ENCODE measurements at regions not wholly inside any gene's neighbourhood (a gene's known extent, or its start where the extent isn't known, plus 50 kb on each side); places are given as distances from the start of the nearest gene placed in this dataset.
"Not testable (repeated sequence)": the region's sequence is repeated elsewhere in the genome, so short reads cannot be mapped to it uniquely, and the experiment has no call there.

DNA sequence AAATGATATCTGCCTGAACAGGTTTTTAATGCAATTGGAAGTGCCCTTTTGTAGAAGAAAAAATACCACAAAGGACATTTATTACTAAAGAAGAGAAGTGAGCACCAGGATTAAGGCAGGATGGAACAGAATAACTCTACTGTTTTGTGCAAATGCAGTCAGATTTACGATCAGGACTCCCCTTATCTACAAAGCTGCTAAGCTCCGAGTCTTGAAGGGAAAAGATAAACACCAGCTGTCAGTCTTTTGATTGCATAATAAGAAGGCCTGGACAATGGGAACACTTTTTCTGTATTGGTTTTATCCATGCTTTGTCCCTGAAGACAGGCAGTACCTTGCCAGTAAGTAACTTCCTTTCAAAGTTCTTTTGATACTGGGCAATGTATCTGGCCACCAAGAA is 797.9 kb upstream of the SLC35B3 start:
- no peak for DNase-seq

DNA sequence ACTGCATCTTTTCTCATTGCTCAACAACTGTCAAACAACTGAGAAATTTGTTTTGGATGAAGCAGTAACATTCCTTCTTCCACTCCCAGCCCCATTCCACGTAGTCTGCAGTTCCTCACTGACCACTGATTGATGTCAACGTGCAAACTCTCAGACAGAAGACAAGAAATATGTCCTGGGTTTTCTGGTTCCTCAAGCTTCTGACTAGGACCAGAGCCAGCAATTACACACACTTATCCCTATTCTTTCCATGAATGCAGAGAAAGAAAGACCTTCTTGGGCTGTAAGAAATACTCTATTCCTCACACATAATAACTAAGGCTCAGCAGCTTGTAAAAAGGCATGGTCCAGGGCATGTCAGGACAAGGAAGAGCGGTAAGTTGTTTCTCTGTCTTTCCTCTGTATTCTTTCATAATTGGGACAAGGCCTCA is 790.1 kb upstream of the SLC35B3 start:
- no peak for DNase-seq

DNA sequence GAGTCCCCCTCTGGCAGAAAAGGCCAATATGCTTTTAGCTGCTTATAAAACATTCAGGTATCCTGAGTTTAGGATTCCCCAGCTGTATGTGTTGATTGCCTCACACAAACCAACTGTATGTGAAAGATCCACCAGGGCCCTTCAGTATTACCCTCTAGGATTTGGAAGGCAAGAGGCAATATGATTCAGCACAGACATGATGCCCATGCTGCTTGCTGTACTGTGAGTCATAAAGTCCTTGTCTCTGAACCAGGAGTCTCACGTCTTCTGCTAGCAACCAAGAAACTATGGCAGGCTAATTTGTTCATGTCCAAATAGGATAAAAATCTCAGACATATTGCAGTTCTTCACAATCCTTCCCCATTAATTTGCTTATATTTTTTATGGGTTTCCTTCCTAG is 789.2 kb upstream of the SLC35B3 start:
- DNase-seq, result no peak

DNA sequence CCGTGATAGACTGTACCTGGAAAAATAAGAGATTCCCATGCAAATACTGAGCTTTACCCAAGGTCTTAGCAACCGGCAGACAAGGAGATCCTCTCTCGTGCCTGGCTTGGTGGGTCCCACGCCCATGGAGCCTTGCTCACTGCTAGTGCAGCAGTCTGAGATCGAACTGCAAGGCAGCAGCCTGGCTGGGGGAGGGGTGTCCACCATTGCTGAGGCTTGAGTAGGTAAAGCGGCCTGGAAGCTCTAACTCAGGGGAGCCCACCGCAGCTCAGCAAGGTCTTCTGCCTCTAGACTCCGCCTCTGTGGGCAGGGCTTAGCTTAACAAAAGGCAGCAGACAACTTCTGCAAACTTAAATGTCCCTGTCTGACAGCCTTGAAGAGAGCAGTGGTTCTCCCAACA is 778.4 kb upstream of the SLC35B3 start:
- DNase-seq, result not testable (repeated sequence)

DNA sequence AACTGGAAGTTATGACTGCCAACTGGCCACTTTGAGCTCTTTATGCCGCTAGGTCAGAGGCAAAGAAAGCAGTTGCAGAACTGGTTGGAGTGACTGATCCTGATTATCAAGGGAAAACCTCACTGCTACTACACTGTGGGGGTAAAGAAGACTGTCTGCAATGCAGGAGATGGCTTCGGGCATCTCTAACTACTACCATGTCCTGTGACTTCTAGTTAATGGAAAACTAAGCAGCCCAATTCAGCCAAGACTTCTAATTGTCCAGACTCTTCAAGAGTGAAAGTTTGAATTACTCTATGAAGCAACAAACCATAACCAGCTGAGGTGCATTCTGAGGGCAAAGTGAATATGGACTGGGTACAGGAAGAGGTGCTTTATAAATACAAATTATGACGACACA is 773.6 kb upstream of the SLC35B3 start:
- no peak for DNase-seq

DNA sequence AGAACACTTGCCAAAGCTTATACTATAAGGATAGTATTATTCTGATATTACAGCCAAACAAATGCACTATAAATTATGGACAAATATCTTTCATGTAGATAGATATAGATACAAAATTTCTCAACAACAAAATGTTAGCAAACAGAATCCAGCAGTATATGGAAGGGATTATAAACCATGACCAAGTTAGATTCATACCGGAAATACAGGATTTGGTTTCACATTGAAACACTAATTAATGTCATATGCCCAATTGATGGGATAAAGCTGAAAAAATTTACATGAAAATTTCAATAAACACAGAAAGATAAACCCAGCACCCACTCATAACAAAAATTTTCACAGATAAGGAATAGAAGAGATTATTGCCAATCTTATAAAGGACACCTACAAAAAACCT is 770.3 kb upstream of the SLC35B3 start:
- DNase-seq, result no peak

DNA sequence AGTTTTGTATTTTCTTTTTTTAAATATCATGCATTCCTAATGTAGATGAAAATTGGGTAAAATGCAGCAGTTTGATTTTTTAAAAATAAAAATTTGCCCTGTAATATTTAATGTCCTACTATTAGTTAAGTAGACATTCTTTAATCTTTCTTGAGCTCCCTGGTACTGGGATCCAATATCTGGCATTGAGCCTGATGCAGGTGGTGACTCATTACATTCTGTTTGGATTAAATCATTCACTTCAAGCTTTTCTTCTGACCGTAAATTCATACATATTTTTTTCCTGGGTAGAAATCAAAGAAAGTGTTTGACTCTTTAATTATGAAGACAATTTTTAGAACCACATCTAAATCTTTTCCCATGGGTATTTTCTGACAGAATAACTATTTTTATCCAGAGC is 768.8 kb upstream of the SLC35B3 start:
- DNase-seq, result no peak

DNA sequence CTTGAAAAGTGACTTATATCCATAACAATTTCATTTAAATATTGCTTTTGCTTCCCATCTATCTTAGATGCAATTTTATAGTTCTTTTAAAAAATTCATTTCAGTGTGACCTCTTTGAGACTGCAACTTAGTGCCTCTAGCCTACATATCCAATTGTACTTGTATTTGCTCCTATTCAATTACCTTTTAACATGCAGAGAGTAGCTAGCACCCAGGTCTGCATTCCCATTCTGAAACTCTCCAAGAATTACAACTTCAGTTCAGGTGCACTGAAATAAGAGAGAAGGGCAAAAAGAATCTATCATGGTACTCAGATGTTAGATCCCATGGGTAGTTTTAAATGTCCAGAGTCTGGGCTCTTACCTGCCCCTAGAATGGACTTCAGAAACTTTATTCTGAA is 765.4 kb upstream of the SLC35B3 start:
- no peak for DNase-seq

DNA sequence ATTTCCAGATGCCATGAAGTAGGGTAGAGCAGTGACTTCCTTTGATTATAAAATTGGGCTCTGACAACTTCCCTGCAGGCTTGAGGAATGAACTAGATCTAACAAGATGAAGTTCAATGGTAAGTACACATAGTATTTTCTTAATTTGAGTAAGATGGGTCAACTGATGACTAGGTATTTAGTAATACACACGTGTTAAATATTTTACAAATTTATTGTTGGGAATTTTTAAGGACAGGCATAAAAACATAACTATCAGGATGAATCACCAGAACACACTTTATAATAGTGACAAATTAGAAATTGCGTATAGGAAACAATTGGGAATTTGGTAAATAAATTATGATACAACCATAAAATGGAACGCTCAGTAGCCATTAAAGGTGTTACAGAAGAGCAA is 762.4 kb upstream of the SLC35B3 start:
- DNase-seq, result no peak

DNA sequence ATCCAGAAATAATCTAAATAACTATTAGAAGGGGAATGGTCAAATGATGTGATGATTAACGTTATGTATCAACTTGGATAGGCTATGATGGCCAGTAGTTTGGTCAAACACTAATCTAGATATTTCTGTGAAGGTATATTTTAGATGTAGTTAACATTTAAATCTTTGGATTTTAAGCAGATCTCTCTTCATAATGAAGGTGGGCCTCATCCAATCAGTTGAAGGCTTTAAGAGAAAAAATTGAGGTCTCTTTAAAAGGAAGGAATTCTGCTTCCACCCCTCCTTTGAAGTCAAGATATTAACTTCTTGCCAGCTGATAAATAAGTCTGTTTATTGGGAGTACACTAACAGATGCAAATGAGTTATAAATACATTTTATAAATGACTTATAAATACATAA is 760.0 kb upstream of the SLC35B3 start:
- no peak for DNase-seq

DNA sequence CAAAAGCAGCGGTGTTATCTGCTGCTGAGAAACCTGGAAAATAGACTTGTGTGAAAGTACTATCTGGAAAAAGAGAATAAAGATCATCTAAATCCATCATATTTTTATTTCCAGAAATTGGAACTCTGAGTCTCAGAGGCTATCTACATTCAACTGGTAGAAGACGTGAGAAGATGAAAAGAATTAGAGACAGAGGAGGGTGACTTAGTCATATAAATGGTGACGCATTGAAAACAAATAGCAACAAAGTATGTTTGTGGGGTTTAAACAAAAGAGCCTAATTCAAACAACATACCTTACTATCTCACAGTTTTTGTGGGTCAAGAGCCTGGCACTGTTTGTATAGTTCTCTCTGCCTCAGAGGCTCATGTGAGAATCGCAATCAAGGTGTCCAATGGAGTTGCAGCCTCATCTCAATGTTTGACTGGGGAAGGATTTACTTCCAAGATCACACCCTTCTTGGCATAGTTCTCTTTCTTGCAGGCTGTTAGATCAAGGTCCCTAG is 757.1 kb upstream of the SLC35B3 start:
- no peak for DNase-seq

DNA sequence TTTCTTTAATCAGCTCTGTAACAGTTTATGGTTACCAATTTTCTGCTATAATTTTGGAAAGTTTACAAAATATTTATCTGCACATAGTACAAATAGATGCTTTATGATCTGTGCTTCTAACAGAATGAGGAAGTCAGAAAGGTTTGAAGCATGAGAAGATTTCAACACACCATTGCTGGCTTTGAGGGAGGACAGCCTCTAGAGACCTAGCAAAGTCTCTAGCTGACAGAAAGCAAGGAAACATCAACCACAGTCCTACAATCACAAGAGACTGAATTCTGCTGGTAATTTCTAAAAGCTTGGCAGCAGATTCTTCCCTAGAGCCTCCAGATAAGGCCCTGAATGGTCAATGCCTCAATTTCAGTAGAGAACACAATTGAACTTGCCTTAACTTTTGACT is 750.8 kb upstream of the SLC35B3 start:
- DNase-seq, result no peak

DNA sequence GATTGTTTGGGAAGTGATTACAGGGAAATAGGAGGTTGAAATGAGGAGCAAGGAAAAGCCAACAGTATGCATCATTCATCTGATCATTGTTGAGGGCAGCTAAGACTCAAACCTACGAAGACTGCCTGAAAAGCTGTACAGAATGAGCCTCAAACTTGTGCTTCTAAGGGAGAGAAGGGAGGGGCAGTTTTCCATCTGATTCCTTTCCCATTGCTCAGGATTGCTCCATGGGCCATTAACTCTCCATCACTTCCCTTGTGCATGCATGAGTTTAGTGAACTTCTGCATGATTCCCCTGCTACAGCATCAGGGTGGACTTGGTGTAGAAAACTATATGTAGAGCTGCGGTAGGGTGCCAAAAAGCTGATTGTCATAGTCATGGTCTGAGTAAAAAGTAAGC is 742.7 kb upstream of the SLC35B3 start:
- DNase-seq, result no peak

DNA sequence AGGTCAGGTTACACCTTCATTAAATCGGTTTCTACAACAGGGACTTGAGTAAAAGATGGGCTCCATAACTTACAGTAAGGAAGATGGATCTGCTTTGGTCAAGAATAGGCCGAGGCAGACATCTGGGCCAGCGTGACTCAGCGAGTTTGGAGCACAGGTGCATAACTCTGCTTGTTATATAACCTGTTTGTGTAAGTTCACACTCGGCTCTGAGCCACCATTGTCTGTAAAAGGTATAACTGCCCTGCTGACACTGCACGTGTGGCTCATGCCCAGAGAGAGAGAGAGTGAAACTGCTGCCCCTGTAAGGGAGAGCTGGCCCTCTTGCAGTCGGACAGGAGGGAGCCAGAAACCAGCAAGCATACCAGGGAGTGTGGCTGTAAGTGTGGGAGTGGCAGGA is 737.9 kb upstream of the SLC35B3 start:
- DNase-seq, result no peak

DNA sequence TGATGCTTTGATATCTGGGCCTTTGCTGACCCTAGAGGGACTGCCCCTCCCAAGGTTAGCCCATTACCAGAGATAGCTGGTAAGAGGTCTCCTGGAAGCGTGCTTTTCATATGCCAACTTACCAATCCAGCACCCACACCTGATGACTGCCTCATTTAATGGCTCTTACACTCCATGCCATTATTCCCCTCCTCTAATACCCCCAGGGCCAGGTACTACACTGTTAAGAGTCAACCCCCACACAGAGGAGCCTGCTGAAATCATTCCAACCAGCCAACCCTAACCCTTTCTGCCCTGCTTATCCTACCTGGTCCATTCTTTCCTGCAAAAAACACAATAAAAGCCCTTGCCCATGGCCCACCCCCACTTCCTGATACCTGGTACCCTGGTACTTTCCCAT is 736.8 kb upstream of the SLC35B3 start:
- DNase-seq, result no peak

DNA sequence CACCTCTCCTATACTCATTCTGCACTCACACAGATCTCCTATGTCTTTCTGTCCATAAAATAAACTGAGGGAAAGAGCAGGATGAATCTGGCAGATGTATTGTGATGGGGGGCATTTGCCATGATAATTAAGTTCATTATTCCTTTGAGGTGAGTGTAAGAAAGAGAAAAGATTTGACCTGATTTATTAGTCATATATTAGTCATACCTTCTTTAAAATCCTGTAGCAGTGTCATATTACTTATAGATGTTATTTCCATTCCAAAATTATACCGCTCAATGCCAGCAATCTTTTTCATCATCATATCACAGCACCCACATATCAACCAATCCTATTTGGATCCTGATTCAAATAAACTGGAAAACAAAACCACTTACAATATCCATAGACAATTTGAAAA is 733.3 kb upstream of the SLC35B3 start:
- no peak for DNase-seq

DNA sequence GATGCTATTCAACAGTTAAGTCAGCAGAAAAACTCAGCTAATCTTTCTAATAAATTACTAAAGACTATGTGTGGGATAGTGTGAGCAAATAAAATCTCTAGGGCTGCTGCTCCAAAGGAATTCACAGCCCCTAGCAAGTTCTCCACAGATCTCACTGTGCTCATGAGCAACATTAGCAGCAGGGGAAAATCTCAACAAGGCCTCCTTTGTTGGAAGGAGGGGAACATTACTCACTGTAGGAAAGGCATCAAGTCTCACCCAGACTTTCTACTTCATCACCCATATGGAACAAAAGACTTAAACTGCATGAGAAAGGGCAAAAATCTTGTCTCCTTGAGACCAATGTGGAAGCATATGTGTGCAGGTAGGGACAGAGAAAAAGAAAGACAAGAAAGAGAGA is 726.4 kb upstream of the SLC35B3 start:
- DNase-seq, result no peak

DNA sequence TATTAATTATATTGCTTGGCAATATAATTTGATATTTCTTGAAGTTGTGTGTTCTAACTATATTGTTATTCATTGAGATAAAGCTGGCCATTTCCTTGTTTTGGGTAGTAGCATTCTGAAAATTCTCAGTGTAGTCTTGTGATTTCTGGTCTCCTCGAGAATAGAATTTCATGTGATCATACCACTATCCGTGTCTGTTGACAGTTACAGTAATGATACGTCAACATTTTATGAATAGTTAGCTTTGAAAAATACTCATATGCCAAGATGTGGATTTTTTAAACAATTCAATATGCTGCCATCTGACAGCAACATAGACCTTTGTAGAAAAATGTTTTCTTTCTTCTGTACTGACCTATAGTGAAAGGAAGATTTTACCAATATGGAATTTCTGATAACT is 723.7 kb upstream of the SLC35B3 start:
- no peak for DNase-seq

DNA sequence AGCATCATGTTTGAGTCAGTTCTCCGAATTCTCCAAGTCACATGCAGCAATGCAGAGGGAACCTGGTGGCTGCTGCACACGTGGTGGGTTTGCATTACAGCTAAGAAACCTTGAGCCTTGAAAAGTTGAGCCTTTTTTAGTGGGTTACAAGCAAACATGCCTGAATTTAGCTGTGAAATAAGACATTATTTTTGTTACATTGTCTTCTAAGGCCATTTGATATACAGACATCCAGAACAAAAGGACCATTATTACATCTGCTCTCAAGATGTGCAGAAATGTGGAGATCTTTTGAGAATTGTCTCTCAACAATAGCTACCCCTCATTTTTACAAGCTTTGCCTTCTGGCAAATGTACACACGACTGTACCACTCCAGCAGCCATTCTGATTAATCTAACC is 720.5 kb upstream of the SLC35B3 start:
- no peak for DNase-seq

DNA sequence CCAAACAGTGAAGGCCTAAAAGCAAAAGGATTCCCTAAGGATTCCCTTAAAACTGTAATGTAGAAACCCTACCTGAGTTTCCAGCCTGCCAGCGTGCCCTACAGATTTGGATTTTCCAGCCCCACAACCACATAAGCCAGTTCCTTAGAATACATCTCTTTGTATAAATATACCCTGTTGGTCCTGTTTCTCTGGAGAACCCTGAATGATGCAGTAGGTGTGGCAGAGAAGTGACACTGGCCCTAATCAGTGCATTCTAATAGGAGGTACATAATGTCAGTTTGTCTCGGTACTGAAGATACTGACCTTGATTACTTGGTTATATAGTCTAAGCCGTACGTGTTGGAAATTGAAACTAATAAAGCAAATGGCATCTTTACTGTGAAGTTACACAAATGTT is 707.8 kb upstream of the SLC35B3 start:
- DNase-seq, result no peak

DNA sequence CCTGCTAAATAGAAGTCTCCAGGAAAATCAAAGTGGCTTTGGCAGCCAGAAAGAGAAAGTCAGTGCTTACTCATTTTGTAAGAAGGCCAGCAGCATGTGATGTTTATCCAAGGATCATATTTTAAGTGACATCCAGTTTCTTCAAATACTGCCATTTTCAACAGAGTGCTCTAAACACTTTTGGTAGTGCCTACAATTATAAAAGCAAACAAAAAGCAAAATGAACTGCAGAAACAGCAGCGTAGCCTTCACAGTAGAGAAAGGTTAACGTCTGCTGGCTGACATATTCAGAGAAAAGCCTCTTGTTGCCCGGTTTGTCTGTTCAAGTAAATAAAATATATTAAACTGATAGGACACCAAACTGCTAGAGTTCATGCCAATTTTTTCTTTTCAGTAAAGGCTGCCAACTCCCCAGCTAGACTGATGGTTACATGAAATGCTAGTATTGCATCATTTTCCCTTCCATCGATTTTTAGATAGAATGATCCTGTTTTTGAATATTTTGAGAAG is 705.7 kb upstream of the SLC35B3 start:
- DNase-seq, result no peak

DNA sequence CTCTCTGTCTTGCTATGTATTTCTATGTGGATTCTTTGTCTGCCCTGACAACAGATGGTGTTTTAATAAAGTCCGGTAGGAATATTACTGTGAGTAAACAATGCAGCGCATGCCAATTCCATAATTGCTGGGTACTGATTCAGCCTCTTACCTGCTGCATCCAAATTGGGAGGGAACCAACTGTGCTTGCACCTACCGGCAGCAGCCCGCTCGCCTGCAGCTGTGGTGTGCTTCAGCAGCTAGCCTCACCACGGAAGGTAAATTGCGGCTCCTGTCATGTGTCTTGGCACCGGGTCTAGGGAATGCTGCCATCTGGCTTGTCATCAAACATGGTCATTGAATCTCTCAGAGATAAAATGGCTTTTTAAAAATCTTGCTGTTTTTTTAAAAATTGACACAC is 704.8 kb upstream of the SLC35B3 start:
- DNase-seq, result no peak

DNA sequence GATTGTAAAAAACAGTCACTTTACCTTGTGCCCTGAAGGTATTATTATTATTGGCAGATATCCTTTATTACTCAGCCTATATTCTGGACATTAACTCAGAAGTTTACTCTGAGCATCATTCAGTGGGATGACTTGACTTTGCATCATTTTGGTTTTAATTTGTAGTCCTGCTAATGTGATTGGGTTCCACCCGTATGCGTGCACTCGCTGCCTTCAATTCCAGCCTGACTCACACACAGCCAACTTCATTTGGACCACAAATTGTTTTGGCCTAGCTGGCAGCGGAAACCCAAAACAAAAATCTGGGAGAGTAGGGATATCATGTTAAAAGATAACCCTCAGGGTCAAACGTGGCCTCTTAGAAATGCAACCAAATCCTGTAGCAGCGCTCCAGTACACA is 704.4 kb upstream of the SLC35B3 start:
- DNase-seq, result no peak

DNA sequence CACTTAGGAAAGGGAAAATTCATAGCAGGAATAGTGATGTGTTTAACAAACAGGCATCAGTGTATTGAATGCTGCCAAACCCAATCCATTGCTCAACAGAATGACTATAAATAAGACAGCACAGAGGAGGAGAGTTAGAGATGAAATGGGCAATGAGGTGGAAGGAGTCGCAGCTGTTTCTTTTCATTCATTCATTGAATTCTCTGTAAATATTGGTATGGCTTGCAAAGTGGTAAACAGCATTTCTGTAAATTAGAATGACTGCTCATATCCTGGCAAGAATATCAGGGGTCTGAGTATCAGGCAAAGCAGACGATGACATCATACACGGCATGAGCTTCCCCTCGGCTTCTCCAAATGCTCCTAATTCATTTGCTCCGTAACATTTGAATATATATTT is 703.6 kb upstream of the SLC35B3 start:
- DNase-seq, result no peak

DNA sequence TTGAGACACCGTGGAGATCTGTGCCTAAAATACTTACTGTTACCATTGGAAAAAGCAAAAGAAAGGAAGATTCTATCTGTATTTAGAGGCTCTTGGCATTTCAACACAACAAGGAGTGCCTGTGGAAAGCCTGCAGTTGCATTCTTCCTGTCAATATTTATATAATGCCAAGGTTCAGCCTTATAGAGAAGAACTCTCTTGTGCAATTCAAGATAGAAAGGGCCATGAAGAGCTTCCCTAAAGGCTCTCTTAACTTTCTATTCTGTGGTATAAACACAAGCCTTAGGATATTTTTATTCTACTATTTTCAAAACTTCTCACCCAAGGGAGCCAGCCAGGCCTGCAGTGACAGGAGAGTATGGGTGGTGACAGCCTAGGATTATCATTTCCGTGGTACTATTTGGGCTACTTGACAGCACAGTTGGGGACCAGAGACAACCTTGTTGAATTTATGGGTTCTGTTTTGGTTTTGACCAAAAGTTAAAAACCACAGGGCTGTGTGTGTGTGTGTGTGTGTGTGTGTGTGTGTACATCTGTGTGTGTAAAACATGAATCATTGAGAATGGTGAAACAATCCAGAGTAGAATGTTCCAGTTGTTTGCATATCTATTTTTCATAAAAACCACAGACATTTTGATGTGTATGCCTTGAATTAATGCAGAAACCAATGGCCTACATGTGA is 700.9 kb upstream of the SLC35B3 start:
- no peak for DNase-seq
